ENCODE measurements at regions not wholly inside any gene's neighbourhood (a gene's known extent, or its start where the extent isn't known, plus 50 kb on each side); places are given as distances from the start of the nearest gene placed in this dataset.

GRCh38 chr18:6489977-6490376, 75.3 kb upstream of the L3MBTL4 start:
- WGBS: 83% methylated on average over 2 of the region's 2 CpGs
- Histone ChIP-seq H3K9ac (ENCODE audit: low read depth in 1 of 2, low read length in 2 of 2) (no peak overlapping the region), H3K9me3 (ENCODE audit: control insufficient read depth in 4 of 4, low read length in 3 of 4) (no peaks in the 10 kb centered on the region), H3K27me3 (ENCODE audit: control insufficient read depth in 4 of 4, insufficient read depth in 4 of 4, low read length in 3 of 4) (no peaks in the 10 kb centered on the region), H3K4me1 (ENCODE audit: control insufficient read depth in 4 of 4, insufficient read depth in 4 of 4, low read length in 3 of 4) (no peaks in the 10 kb centered on the region), H3K27ac (ENCODE audit: low read depth in 1 of 2, low read length in 2 of 2) (no peak overlapping the region), H3K36me3 (ENCODE audit: control insufficient read depth in 4 of 4, insufficient read depth in 3 of 4, low read depth in 1 of 4, low read length in 3 of 4) (no peaks in the 10 kb centered on the region), H3K4me3 (ENCODE audit: low read depth in 1 of 3, low read length in 3 of 3) (no peak overlapping the region)
- TF ChIP-seq EGR1 (IDR thresholded peaks at IDR 0.05; ENCODE audit: low read depth in 2 of 2) (no peak), FOXA2 (IDR thresholded peaks at IDR 0.05) (no peak), ATF3 (IDR thresholded peaks at IDR 0.05) (no peak), SP1 (IDR thresholded peaks at IDR 0.05) (no peak), HNF4A (conservative IDR thresholded peaks at IDR 0.05) (no peak), MAX (IDR thresholded peaks at IDR 0.05) (no peak), REST (IDR thresholded peaks at IDR 0.05) (no peak), NR2F2 (IDR thresholded peaks at IDR 0.05) (no peak), FOXA1 (IDR thresholded peaks at IDR 0.05) (no peak), RXRA (IDR thresholded peaks at IDR 0.05) (no peak), CTCF (IDR thresholded peaks at IDR 0.05; ENCODE audit: low read depth, low read length, missing input control) (no peak), TAF1 (conservative IDR thresholded peaks at IDR 0.05) (no peak), YY1 (IDR thresholded peaks at IDR 0.05) (no peak), RAD21 (IDR thresholded peaks at IDR 0.05) (no peak), JUND (IDR thresholded peaks at IDR 0.05) (no peak)
- DNase-seq (ENCODE audit: low spot score): no peak

GRCh38 chr18:6493194-6493593, 78.5 kb upstream of the L3MBTL4 start:
- H3K4me3 ChIP-seq (ENCODE audit: low read depth in 1 of 3, low read length in 3 of 3): no peak overlapping the region
- WGBS: 59% methylated on average over 5 of the region's 5 CpGs
- no peaks in the 10 kb centered on the region for H3K27me3 ChIP-seq (ENCODE audit: control insufficient read depth in 4 of 4, insufficient read depth in 4 of 4, low read length in 3 of 4)
- H3K4me1 ChIP-seq (ENCODE audit: control insufficient read depth in 4 of 4, insufficient read depth in 4 of 4, low read length in 3 of 4): no peaks in the 10 kb centered on the region
- H3K27ac ChIP-seq (ENCODE audit: low read depth in 1 of 2, low read length in 2 of 2): no peak overlapping the region
- no peaks in the 10 kb centered on the region for H3K9me3 ChIP-seq (ENCODE audit: control insufficient read depth in 4 of 4, low read length in 3 of 4)
- H3K9ac ChIP-seq (ENCODE audit: low read depth in 1 of 2, low read length in 2 of 2): no peak overlapping the region
- H3K36me3 ChIP-seq (ENCODE audit: control insufficient read depth in 4 of 4, insufficient read depth in 3 of 4, low read depth in 1 of 4, low read length in 3 of 4): no peaks in the 10 kb centered on the region
- TF ChIP-seq SP1 (IDR thresholded peaks at IDR 0.05): no peak
- no peak for TF ChIP-seq CTCF (IDR thresholded peaks at IDR 0.05; ENCODE audit: low read depth, low read length, missing input control)
- no peak for TF ChIP-seq RXRA (IDR thresholded peaks at IDR 0.05)
- no peak for TF ChIP-seq HNF4G (IDR thresholded peaks at IDR 0.05)
- no peak for TF ChIP-seq FOXA1 (IDR thresholded peaks at IDR 0.05)
- DNase-seq (ENCODE audit: low spot score): no peak
